ENCODE measurements at regions not wholly inside any gene's neighbourhood (a gene's known extent, or its start where the extent isn't known, plus 50 kb on each side); places are given as distances from the start of the nearest gene placed in this dataset.

DNA sequence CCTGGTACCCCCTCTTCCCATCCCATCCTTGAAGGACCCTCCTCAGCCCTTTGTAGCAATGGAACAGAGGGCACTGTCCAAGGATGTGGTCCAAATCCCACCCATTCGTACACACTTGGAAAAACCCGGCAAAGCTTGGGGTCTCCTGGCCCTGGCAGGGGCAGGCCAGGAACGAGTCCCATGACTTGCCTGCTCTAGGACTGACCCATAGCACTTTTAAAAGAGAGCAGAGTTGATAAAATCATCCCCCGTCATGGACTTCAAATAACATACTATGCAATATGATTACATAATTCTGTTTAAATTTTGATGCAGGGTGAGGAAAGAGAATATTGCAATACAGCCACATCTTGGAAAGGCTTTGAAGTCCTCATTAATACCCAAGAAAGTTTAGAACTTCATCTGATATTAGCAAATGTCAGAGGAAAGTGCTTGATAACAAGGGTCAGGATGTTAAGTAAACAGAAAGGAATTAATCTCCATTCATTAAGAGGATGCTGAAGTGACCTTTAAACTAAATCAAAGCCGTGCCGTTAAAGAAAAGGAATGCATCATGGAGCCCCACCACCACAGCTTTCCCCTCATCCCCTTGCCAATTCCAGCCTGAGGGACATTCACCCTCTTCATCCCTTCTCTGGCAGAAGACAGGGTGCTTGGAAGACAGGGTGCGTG lies 60.7 kb upstream of the NXT1 start:
- ATAC-seq (ENCODE audit: low read depth) (no peak), DNase-seq (no peak)
- no TSS peak for BruUV-seq (replicated peaks)
- ChIA-PET CTCF (no interaction called here), POLR2A (ENCODE audit: unreplicated experiment) (no interaction called here)
- no peak overlapping the region for H3K18ac ChIP-seq (ENCODE audit: low read depth, low read length)
- TF ChIP-seq, protein P1, sequence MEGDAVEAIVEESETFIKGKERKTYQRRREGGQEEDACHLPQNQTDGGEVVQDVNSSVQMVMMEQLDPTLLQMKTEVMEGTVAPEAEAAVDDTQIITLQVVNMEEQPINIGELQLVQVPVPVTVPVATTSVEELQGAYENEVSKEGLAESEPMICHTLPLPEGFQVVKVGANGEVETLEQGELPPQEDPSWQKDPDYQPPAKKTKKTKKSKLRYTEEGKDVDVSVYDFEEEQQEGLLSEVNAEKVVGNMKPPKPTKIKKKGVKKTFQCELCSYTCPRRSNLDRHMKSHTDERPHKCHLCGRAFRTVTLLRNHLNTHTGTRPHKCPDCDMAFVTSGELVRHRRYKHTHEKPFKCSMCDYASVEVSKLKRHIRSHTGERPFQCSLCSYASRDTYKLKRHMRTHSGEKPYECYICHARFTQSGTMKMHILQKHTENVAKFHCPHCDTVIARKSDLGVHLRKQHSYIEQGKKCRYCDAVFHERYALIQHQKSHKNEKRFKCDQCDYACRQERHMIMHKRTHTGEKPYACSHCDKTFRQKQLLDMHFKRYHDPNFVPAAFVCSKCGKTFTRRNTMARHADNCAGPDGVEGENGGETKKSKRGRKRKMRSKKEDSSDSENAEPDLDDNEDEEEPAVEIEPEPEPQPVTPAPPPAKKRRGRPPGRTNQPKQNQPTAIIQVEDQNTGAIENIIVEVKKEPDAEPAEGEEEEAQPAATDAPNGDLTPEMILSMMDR (conservative IDR thresholded peaks at IDR 0.05; ENCODE audit: low read depth, low read length) = no peak
- TF ChIP-seq, protein P2, sequence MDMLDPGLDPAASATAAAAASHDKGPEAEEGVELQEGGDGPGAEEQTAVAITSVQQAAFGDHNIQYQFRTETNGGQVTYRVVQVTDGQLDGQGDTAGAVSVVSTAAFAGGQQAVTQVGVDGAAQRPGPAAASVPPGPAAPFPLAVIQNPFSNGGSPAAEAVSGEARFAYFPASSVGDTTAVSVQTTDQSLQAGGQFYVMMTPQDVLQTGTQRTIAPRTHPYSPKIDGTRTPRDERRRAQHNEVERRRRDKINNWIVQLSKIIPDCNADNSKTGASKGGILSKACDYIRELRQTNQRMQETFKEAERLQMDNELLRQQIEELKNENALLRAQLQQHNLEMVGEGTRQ (IDR thresholded peaks at IDR 0.05; ENCODE audit: low read depth, low read length) = no peak
- no peak for TF ChIP-seq FOS (IDR thresholded peaks at IDR 0.05; ENCODE audit: low read depth, low read length)
- TF ChIP-seq SMC3 (IDR thresholded peaks at IDR 0.05; ENCODE audit: low read depth, low read length) = no peak
- no peak overlapping the region for H2BK20ac ChIP-seq (ENCODE audit: low read depth, low read length)
- H3K23ac ChIP-seq (ENCODE audit: low read depth, low read length) = no peak overlapping the region
- H3K4ac ChIP-seq (ENCODE audit: low read depth, low read length) = no peak overlapping the region
- H2BK120ac ChIP-seq (ENCODE audit: low read depth, low read length) = no peak overlapping the region
- no peak overlapping the region for H4K5ac ChIP-seq (ENCODE audit: low read depth, low read length)
- no peaks in the 10 kb centered on the region for H3K9me3 ChIP-seq (ENCODE audit: control insufficient read depth, insufficient read depth, low read length)
- H3K4me3 ChIP-seq (ENCODE audit: insufficient read depth, low read depth, low read length) = no peak overlapping the region
- no peak overlapping the region for H4K91ac ChIP-seq (ENCODE audit: insufficient read depth, low read depth, low read length)
- no peaks in the 10 kb centered on the region for H3K79me1 ChIP-seq (ENCODE audit: low read depth in 1 of 2, low read length in 2 of 2)
- H2AFZ ChIP-seq (replicated peaks; ENCODE audit: low read length, poor library complexity) = no peak overlapping the region
- no peak overlapping the region for H2AK9ac ChIP-seq (replicated peaks; ENCODE audit: low read depth, low read length, poor library complexity)
- WGBS, 2 experiments (ENCODE audit: extremely low coverage in 2 of 2, insufficient read length in 1 of 2) = no CpG with 5 or more reads among the region's 7 CpGs
- no peak overlapping the region for H2BK15ac ChIP-seq (ENCODE audit: low read depth, low read length)
- no peak overlapping the region for H2BK5ac ChIP-seq (ENCODE audit: low read depth, low read length, poor library complexity, severe bottlenecking)
- H3K56ac ChIP-seq (ENCODE audit: extremely low read depth, insufficient read depth, low read length) = no peak overlapping the region
- no peak overlapping the region for H3K9ac ChIP-seq (ENCODE audit: low read depth, low read length)
- H3K36me3 ChIP-seq (ENCODE audit: control insufficient read depth, insufficient read depth, low read length) = no peaks in the 10 kb centered on the region
- H3K9me1 ChIP-seq (ENCODE audit: insufficient read depth, low read length) = no peaks in the 10 kb centered on the region
- H3K4me1 ChIP-seq (ENCODE audit: control insufficient read depth, insufficient read depth, low read length) = no peaks in the 10 kb centered on the region
- H4K8ac ChIP-seq (ENCODE audit: low read depth in 2 of 2, low read length in 2 of 2) = no peak overlapping the region
- H3K14ac ChIP-seq (replicated peaks; ENCODE audit: low read depth, low read length) = no peak overlapping the region
- H3K4me2 ChIP-seq (ENCODE audit: low read depth, low read length) = no peak overlapping the region
- intact Hi-C loops (cut with micrococcal nuclease) = no loop called here
- dilution Hi-C loops (cut with HindIII; ENCODE audit: low sequenced_read_pairs, unreplicated experiment) = no loop called here
- H2AK5ac ChIP-seq (ENCODE audit: low read depth, low read length) = no peak overlapping the region
- no peak overlapping the region for H3K27ac ChIP-seq (ENCODE audit: insufficient read depth, low read length)
- no peaks in the 10 kb centered on the region for H4K20me1 ChIP-seq (ENCODE audit: insufficient read depth, low read length)
- in situ Hi-C loops (cut with MboI; ENCODE audit: low sequenced_read_pairs) = no loop called here
- peaks cover 21% of the 10 kb centered on the region for H3K27me3 ChIP-seq (ENCODE audit: control insufficient read depth, insufficient read depth, low read length)
